HG03442 (cell line): ENCODE measurements at regions not wholly inside any gene's neighbourhood (a gene's known extent, or its start where the extent isn't known, plus 50 kb on each side); places are given as distances from the start of the nearest gene placed in this dataset.

Source experiments
- ATAC-seq: cut with Tn5 transposase; IDR thresholded peaks from one replicate; pipeline ENCODE4 v1.9.1; 2021; ENCODE audit warnings: mild to moderate bottlenecking, moderate library complexity; ENCODE audit not compliant: unreplicated experiment

DNA sequence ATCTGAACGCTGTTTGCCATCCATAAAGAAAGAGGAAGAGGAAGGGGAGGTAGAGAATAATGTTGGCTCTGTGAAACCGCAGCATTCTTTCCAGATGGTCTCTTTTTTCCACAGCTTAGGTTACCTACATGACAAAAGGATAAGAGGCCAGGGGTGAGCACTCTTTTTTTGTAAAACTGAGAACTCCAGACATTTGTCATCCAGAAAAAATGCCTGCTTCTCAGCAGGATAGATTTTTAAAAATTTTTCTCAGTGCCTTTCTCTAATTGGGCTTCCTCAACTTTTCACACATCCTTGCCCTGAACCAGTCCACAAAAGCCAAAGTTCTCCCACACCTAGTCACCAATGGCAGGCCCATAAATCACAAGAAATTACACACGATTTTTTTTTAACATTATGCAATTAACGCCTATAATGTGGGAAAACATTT, 158.1 kb upstream of the TENM3 start:
- ATAC-seq: no peak

DNA sequence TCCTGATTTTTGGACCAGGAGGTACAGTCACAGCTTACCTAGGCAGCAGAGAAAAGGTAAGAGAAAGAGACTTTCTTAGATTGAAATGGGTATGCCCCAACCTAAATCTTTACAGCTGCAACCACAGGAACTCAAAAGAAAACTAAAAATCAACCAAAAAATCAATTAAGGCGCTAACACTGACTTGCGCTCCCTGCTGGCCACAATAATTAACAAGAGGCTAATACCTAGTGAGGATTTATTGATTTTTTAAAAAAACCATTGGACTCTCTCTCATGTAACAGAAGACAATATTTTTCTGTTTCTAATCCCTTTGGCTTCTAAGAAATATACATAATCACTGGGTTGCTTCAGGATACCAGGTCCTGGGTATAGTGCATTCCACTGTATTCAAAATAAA, 153.9 kb upstream of the TENM3 start:
- ATAC-seq: no peak

DNA sequence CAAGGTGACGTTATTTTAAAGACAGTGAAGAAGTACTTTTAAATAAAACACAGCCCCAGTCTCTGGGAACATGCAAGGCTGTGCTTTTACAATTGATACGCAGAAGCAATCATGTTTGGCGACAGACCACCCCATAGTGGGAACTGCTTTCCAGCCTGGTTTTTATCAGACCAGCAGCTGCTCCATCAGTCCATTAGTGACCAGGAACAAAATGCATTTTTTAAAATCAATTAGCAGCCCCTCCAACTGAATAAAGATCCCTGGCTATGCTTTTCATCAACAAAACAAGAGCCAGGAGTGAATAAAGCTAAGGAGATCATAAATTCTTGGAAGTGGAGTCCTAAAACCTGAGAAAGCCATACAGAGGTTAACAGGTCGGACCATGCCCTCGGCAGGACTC, 153.0 kb upstream of the TENM3 start:
- no peak for ATAC-seq

DNA sequence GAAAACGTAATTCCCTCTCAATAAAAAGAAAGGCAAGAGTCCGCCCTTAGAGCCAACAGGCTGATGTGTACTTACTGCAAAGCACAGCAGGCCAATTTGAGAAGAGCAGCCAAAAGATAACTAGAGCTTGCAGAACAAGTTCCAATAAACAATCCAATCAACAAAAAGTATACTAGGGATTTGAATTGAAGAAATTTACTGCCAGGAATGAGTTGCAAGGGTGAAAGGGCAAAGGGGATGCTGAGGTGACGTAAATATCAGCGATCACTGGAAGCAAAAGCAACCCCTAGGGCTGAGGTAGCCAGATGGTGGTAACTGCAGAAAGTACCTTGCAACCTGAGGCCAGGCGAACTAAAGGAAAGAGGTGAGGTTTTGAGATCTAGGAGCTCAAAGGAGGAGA, 152.1 kb upstream of the TENM3 start:
- ATAC-seq: no peak

DNA sequence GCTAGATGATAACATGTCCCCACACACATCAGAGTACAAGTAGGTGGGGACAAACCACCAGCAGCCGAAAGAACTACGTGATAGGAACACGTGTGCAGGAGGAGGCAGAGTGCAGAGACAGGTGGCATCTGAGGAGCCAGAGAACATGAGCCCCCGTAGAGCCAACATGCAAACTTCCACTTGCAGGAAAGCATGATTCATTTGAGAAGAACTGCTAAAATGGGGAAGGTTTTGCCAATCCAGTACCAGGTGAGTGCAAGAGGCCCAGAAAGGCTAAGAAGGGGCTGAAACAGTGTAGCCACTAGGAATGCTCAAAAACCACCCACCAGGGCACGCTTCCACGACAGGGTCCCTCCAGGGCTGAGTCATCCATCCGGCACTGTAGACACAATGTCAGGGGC, 149.8 kb upstream of the TENM3 start:
- no peak for ATAC-seq

DNA sequence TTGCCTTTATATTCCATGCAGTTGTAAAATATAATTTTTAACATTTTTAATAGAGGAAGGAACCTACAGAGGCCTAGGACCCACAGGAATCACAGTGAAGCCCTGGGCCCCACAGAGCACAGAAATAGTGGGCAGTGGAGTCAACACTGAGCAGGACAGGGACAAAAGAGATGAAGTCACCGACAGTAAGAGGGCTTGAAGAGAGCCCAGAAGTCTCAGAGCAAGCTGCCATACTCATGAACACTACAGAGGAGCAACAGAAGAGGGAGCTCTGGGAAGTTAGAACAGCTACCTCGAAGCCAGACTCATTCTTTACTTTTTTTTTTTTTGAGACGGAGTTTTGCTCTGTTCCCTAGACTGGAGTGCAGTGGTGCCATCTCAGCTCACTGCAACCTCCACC, 149.3 kb upstream of the TENM3 start:
- no peak for ATAC-seq

DNA sequence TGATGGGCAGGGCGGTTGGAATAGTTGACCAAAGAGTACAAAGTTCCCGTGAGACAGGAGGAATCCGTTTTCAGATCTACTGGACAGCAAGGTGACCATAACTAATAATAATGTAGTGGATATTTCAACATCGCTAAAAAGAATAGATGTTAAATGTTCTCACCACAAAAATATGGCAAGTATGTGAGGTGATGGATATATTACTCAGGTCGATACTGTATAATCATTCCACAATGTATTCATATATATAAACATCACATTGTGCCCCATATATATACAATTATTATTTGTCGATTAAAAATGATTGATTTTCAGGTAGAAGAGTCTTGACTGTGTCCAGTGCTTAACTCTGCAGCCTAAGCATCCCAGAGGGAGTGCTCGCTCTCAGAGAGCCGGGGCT, 141.6 kb upstream of the TENM3 start:
- no peak for ATAC-seq

DNA sequence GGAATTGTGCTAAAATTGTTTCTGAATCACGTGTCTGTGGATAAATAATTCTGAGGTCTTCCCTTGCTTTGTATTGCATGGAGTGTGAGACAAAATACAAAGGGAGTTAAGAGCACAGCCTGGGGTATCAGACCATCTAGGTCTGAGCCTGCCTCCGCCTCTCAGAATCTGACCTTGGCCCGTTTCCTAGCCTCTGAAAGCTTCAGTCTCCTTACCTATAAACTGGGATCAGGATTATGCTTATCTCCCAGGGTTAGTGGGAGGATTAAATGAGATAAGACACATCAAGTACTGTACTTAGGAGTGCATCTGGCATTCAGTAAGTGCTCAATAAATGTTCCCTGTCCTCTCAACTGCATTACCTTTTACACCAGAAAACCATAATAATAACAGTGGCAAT, 140.6 kb upstream of the TENM3 start:
- no peak for ATAC-seq

DNA sequence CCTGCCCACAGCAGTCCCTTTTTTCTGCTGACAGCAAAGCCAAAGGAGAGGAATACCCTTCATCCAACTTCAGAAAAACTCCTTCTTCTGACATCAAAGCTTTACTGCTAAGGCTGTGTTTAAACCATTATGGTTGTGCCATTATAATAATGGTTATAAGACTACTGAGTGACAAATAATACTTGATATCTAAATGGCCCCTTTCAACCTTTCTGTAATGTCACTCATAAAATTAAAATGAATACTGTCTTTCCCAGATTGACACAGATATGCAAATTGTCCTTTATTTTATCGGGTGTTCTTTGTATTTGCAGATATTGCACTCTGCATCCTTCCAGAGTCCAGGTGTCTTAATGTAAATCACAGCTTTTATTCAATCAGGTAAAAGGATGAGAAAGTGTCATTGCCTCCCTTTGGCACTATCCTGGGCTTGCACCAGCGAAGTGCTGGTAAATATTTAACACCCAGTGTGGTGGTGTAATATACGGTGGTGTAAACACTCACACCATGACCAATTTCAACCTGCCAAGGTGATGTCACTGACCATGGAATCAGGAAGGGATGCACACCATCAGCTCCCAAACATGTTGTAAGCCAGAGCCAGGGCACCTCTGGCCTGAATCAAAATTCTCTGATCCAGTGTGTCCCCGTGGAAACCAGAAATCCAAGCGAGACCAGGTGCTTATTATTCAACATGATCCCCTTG, 139.4 kb upstream of the TENM3 start:
- no peak for ATAC-seq

DNA sequence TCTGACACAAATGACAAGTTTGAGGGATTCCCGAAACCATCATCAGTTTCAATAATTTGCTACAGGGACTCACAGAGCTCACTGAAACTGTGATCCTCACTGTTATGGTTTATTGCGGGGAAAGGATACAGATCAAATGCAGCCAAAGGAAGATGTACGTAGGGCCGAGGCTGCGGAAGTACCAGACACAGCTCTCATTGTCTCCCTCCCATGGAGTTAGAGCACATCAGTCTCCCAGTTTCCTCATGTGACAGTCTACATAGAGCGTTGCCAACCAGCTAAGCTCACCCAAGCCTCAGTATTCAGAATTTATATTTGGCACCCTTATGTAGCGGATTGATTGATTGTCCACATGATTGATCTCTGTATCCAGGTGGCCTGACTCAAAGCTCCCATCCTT, 137.8 kb upstream of the TENM3 start:
- no peak for ATAC-seq

DNA sequence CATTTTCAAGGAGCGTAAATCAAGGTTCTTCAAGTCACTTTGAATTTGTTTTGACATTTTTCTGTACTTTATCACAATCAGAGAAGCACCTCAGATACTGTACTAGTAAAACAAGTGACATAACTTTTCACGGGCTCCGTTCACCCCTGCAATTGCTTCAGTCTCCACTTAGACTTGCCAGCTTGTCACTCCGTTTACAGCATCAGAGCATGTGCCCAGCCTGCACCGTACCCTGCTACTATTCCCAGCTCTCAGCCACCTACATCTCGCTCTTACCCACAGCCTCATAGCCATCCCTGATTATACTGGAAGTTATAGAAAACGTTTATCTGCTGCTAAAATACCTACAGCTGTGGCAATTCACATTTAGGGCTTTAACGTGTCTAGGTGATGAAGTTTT, 135.3 kb upstream of the TENM3 start:
- ATAC-seq: no peak

DNA sequence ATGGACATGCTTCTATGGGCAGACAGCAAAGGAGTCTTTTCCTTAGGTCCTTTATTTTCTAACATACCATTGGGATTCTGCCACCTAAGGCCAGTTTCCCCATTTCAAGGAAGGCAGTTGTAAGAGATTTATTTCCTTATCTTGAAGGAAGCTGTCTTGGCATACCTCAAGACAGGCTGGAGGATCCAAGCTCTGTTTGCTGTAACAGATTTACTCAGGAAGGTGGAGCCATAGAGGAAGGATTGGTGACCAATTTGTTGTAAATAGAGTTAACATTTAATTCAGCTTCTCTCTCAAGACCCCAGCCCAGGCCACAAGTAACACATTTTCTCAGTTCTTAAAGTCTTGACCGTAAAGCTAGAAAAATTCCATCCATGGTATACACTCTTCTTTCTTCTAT, 131.6 kb upstream of the TENM3 start:
- ATAC-seq: no peak

DNA sequence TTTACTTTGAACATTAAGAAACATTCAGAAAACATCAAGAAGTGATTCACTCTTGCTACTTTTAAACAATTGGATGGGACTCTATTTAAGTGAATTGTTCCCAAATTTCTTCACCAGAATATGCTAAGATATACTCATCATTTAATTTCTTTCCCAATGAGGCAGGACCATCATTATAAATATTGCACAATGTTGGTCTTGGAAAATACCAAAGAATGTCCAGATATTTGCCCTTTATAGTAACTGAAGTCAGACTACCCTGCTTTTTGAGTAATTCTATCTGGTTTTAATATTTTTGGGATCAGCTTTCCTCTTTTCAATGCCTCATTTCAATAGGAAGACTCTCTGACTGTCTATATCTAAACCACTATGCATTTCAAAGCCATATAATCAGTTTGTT, 129.4 kb upstream of the TENM3 start:
- ATAC-seq: no peak

DNA sequence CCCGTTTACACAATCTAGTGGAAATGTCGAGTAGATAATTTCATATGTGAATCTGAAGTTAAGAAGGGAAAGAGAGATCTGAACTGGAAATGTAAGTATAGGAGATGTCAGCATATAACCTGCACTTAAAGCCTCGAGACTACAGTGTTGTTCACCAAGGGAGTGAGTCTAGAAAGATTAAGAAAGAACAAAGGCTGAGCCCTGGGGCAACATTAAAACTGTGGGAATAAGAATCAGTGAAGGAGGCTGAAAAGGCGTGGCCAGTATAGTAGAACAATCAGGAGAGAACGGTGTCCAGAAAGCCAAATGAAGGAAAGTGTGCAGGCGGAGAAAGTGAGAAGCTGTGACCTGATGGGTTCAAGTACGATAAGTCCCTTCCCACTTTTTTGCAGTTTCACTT, 118.8 kb upstream of the TENM3 start:
- no peak for ATAC-seq

DNA sequence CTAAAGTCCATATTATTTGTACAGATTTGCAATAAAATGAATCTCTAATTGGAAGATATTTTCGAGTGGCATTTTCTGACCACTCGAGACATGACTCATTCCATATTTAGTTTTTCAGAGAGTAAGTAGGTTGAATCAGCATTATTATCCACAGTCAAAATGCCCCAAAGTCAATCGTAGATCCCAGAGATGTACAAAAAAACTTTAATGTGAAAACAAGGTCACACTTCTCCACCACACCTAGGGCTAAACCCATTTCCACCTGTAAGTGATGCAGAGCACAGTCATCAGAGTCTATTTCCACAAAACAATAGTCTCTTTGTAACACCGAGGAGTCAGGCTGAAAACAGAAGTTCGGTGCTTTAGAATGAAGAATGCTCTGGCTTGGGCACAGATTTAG, 117.1 kb upstream of the TENM3 start:
- ATAC-seq: no peak

DNA sequence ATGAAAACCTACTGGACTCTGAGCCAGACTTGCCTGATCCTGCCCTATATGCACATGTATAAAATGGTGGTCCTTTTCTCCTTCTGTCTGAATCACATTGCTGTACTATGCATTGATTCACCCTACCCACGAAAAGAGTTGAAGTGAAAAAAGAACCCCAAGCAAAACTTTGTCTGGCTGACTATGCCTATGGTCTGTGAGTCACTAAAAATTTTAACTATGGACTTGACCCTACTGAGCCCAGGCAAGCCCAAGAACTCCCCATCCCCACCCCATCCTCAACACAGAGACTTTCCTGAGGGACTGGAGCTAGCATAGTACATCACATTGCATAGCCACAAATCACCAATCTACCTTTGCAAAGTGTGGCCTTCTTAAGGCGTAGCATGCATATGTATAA, 116.6 kb upstream of the TENM3 start:
- ATAC-seq: no peak

DNA sequence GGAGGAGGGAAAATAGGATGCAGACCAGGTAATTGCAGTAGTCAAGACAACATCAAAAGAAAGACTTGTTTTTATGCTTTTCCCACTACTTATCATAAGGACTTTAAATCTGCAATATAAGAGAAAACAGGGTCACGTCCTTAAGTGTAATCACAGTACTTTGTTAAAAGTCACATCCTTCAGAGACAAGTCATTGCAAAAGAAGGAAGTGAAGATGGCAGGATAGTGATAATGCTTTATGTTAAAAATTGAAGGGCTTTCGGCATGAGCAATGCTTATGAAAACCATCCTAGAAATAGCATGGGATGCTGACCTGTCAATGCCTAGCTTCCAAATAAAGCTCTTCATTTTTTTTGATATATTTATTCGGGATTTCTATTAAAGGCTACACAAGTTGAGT, 110.2 kb upstream of the TENM3 start:
- ATAC-seq: no peak

DNA sequence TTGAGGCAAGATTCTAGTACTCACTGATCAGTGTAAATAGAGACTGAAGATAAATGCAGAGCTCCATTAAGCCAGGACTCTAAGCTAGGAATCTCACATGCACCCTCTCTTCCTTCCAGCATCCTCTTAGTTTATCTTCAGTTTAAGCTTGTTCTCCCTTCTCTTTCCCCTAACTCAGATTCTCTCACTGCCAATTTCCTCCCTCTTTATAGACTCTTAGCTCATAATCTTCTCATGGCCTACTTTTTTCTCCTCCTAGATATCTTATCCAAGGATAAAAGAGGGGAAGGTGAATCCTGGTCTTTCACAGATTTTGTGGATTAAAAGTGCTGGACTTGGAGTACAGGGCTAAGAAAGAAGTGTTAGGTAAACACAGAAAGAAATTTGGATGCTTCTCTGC, 108.9 kb upstream of the TENM3 start:
- no peak for ATAC-seq

DNA sequence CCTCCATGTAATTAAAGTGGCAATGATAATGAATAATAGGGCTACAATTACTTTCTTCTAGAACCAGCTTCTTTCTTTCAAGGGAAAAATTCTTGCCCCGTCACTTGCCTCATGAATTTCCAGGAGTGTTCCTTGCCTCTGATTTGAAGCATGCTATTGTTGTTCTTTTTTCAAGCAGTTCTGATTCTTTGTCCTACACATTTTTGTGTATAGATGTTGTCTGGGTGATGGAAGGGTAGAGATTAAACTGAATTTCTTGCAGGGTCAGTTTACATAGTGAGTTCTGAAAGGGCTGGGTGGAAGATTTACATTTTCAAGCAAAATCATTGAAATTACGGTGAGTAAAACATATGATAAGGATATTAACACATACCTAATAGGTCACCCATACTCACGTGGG, 107.0 kb upstream of the TENM3 start:
- no peak for ATAC-seq

DNA sequence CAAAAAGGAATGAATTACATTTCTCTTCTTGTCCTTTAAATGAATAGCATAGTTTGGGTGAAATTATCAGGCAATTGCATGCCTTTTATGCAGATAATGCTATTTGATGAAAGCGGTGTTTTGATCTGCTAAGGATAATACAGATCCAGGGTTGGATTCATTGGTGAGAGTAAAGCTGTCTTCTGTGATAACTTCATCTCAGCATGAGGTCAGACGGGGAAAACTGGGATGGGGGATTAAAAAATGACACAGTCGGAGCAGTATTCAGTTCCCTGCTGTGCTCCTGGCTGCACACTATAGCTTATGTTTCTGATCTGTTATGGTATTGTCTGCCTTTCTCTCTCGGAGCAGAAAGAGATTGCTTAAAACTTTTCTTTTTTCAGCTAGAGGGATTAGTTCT, 105.9 kb upstream of the TENM3 start:
- ATAC-seq: no peak

DNA sequence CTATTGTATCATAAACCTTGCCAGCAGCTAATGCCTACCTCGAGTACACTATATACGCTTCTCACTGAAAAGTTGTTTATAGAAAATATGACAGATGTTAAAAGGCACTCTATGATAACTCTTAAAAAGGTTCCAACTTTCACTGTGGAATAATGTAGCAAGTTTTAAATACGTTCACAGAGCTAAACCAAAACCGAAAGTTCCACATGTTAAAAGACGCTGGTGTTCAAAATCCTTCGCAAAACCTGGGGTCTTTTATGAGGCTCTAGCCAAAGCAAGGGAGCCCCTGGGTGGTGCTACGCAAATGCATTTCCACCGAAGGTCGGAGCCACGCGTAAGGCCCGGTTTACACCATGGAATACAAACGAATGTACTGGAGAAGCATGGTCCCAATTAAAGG, 103.7 kb upstream of the TENM3 start:
- no peak for ATAC-seq

DNA sequence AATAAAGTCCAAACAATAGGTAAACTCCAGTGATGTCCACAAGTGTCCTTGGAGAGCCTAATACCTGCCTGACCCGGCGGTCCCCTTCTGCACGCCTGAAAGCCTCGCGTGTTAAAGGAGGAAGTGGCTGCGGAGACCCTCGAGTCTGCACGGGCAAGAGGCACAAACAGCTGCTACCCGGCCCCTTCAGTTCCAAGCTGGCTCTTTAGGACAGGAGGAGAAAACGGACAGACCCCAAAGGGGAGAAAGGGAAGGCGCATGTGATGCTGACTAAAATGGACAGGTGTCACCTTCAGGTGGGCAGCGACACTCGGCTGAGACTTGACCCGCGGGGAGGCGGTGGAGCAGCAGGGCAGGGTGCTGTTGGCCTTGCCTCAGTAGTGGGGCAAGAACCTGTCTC, 102.7 kb upstream of the TENM3 start:
- ATAC-seq: no peak

DNA sequence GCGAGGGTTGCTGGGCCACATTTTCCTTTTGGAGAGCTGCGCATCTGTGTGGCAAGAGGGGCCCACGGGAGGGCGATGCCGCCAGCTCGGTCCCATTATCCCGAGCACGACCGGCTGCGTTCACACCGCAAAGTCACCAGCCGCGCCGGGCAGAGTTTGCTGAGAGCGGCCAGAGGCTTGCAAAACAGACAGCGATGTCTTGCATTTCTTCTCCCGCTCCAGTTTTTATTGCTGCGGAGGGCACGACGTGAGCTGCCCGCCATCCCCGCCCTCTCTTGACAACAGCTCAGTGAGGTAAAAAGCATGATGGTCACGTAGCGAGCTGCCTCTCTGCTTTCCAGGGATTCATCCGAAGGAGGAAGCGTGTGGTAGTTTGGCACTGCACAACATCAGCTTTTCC, 102.1 kb upstream of the TENM3 start:
- ATAC-seq: no peak
